ENCODE measurements at regions not wholly inside any gene's neighbourhood (a gene's known extent, or its start where the extent isn't known, plus 50 kb on each side); places are given as distances from the start of the nearest gene placed in this dataset.

DNA sequence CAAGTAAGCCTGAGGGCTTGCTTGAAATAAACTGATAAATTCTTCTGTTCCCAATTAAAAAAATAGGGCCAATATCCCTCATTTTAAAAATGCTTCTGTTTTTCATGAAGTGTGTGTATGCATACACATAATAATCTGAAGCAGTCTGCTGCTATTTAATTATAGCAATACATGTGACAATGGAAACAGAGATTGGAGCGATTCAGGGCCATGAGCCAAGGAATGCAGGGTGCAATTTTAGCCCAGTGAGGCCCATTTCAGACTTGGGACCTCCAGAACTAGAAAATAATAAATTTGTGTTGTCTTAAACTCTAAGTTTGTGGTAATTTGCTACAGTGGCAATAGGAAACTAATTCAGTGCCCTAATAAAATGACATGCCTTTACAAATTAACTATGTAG, 264.9 kb downstream of the LTN1 start:
- ATAC-seq (no peak), DNase-seq (no peak)
- Histone ChIP-seq H3K4me3 (no peak overlapping the region), H3K36me3 (replicated peaks in 1 of 2; ENCODE audit: insufficient read depth in 1 of 2, low read depth in 2 of 2) (no peaks in the 10 kb centered on the region), H3K27ac (no peak overlapping the region), H3K27me3 (no peaks in the 10 kb centered on the region), H3K4me1 (no peaks in the 10 kb centered on the region), H3K9me3 (no peaks in the 10 kb centered on the region)
- intact Hi-C loops (cut with DNase I), result no loop called here
- TF ChIP-seq POLR2A (IDR thresholded peaks at IDR 0.05), result no peak
- TF ChIP-seq, protein P1, sequence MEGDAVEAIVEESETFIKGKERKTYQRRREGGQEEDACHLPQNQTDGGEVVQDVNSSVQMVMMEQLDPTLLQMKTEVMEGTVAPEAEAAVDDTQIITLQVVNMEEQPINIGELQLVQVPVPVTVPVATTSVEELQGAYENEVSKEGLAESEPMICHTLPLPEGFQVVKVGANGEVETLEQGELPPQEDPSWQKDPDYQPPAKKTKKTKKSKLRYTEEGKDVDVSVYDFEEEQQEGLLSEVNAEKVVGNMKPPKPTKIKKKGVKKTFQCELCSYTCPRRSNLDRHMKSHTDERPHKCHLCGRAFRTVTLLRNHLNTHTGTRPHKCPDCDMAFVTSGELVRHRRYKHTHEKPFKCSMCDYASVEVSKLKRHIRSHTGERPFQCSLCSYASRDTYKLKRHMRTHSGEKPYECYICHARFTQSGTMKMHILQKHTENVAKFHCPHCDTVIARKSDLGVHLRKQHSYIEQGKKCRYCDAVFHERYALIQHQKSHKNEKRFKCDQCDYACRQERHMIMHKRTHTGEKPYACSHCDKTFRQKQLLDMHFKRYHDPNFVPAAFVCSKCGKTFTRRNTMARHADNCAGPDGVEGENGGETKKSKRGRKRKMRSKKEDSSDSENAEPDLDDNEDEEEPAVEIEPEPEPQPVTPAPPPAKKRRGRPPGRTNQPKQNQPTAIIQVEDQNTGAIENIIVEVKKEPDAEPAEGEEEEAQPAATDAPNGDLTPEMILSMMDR (IDR thresholded peaks at IDR 0.05), result no peak
- WGBS, 2 donors, result 63 to 66% methylated on average over 1 of the region's 1 CpG

GRCh38 chr21:28725396-28725795, 267.3 kb downstream of the LTN1 start:
- no peaks in the 10 kb centered on the region for H3K27me3 ChIP-seq
- WGBS, 2 donors, result 95 to 100% methylated on average over 1 of the region's 1 CpG
- H3K27ac ChIP-seq, result no peak overlapping the region
- TF ChIP-seq POLR2A (IDR thresholded peaks at IDR 0.05), result no peak
- TF ChIP-seq, protein P1 (IDR thresholded peaks at IDR 0.05), result no peak
- H3K4me1 ChIP-seq, result no peaks in the 10 kb centered on the region
- no peaks in the 10 kb centered on the region for H3K36me3 ChIP-seq (replicated peaks in 1 of 2; ENCODE audit: insufficient read depth in 1 of 2, low read depth in 2 of 2)
- intact Hi-C loops (cut with DNase I), result no loop called here
- ATAC-seq (no peak), DNase-seq (no peak)
- H3K4me3 ChIP-seq, result no peak overlapping the region
- no peaks in the 10 kb centered on the region for H3K9me3 ChIP-seq

DNA sequence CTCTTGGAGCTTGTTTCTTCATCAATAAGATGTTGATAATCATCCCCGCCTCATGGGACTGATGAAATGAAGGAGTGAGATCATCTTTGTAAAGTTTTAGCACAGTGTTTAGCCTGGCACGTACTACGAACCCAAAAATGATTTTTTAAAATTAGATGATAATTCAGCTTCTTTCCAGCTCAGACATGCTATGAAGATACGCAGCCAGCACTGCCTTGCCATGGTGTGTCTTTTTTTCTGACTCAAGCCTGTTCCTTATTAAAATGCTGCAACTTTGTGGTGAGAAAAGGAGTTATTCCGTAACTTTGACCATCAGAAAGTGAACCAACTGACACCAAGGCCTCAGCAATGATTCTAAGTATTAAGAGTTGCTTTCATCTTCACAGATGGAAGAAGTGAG, 269.0 kb downstream of the LTN1 start:
- no peaks in the 10 kb centered on the region for H3K9me3 ChIP-seq
- no peaks in the 10 kb centered on the region for H3K27me3 ChIP-seq
- 88 to 89% methylated on average over 5 of the region's 5 CpGs for WGBS, 2 donors
- DNase-seq, result no peak
- H3K27ac ChIP-seq, result no peak overlapping the region
- no peaks in the 10 kb centered on the region for H3K36me3 ChIP-seq (replicated peaks in 1 of 2; ENCODE audit: insufficient read depth in 1 of 2, low read depth in 2 of 2)
- intact Hi-C loops (cut with DNase I), result no loop called here
- H3K4me1 ChIP-seq, result no peaks in the 10 kb centered on the region
- H3K4me3 ChIP-seq, result no peak overlapping the region
- no peak for TF ChIP-seq POLR2A (IDR thresholded peaks at IDR 0.05)
- TF ChIP-seq, protein P1 (IDR thresholded peaks at IDR 0.05), result no peak
- no peak for ATAC-seq

GRCh38 chr21:28719723-28720122, 273.0 kb downstream of the LTN1 start:
- TF ChIP-seq POLR2A (IDR thresholded peaks at IDR 0.05), result no peak
- TF ChIP-seq, protein P1 (IDR thresholded peaks at IDR 0.05), result no peak

GRCh38 chr21:28714777-28715464, 277.8 kb downstream of the LTN1 start:
- Histone ChIP-seq H3K27ac (no peak overlapping the region), H3K36me3 (replicated peaks in 1 of 2; ENCODE audit: insufficient read depth in 1 of 2, low read depth in 2 of 2) (no peaks in the 10 kb centered on the region), H3K27me3 (no peaks in the 10 kb centered on the region), H3K4me1 (no peaks in the 10 kb centered on the region), H3K4me3 (no peak overlapping the region), H3K9me3 (no peaks in the 10 kb centered on the region)
- ATAC-seq (no peak), DNase-seq (no peak)
- 30 to 31% methylated on average over 1 of the region's 1 CpG for WGBS, 2 donors
- intact Hi-C loops (cut with DNase I), result no loop called here
- TF ChIP-seq, protein P1 (IDR thresholded peaks at IDR 0.05), result no peak
- TF ChIP-seq POLR2A (IDR thresholded peaks at IDR 0.05), result no peak

More at GRCh38 chr21:28719723-28720122, 273.0 kb downstream of the LTN1 start:
- intact Hi-C loops (cut with DNase I), result no loop called here
- Histone ChIP-seq H3K36me3 (replicated peaks in 1 of 2; ENCODE audit: insufficient read depth in 1 of 2, low read depth in 2 of 2) (no peaks in the 10 kb centered on the region), H3K27ac (no peak overlapping the region), H3K27me3 (no peaks in the 10 kb centered on the region), H3K4me1 (no peaks in the 10 kb centered on the region), H3K9me3 (no peaks in the 10 kb centered on the region), H3K4me3 (no peak overlapping the region)
- no peak for ATAC-seq
- 87 to 89% methylated on average over 3 of the region's 3 CpGs for WGBS, 2 donors
- no peak for DNase-seq
